ENCODE measurements at regions not wholly inside any gene's neighbourhood (a gene's known extent, or its start where the extent isn't known, plus 50 kb on each side); places are given as distances from the start of the nearest gene placed in this dataset.

GRCh38 chr20:21836346-21836745 lies 130.9 kb downstream of the PAX1 start:
- no peak overlapping the region for H3K27ac ChIP-seq
- H3K4me3 ChIP-seq = no peak overlapping the region
- no peak for DNase-seq (ENCODE audit: low spot score)
- TF ChIP-seq CTCF (IDR thresholded peaks at IDR 0.05) = no peak

GRCh38 chr20:21835042-21835441 lies 129.6 kb downstream of the PAX1 start:
- no peak for DNase-seq (ENCODE audit: low spot score)
- H3K4me3 ChIP-seq = no peak overlapping the region
- TF ChIP-seq CTCF (IDR thresholded peaks at IDR 0.05) = no peak
- no peak overlapping the region for H3K27ac ChIP-seq

- Histone ChIP-seq H3K27ac (no peak overlapping the region), H3K4me3 (no peak overlapping the region)
- no peak for DNase-seq (ENCODE audit: low spot score)
- TF ChIP-seq CTCF (IDR thresholded peaks at IDR 0.05) = no peak
Observed at GRCh38 chr20:21832442-21833385, 127.2 kb downstream of the PAX1 start.

- H3K4me3 ChIP-seq = no peak overlapping the region
- no peak for TF ChIP-seq CTCF (IDR thresholded peaks at IDR 0.05)
- DNase-seq (ENCODE audit: low spot score) = no peak
- no peak overlapping the region for H3K27ac ChIP-seq
Observed at GRCh38 chr20:21826976-21827375, 121.5 kb downstream of the PAX1 start.

- H3K27ac ChIP-seq = no peak overlapping the region
- DNase-seq (ENCODE audit: low spot score) = peak; percentile 3
- no peak for TF ChIP-seq CTCF (IDR thresholded peaks at IDR 0.05)
- no peak overlapping the region for H3K4me3 ChIP-seq
Observed at GRCh38 chr20:21821358-21821757, 115.9 kb downstream of the PAX1 start.

- peak; percentile 12 for DNase-seq (ENCODE audit: low spot score)
- Histone ChIP-seq H3K4me3 (no peak overlapping the region), H3K27ac (no peak overlapping the region)
- TF ChIP-seq CTCF (IDR thresholded peaks at IDR 0.05) = no peak
Observed at GRCh38 chr20:21820688-21821087, 115.2 kb downstream of the PAX1 start.

GRCh38 chr20:21820045-21820444 lies 114.6 kb downstream of the PAX1 start:
- DNase-seq (ENCODE audit: low spot score) = no peak
- Histone ChIP-seq H3K27ac (no peak overlapping the region), H3K4me3 (no peak overlapping the region)
- no peak for TF ChIP-seq CTCF (IDR thresholded peaks at IDR 0.05)

Measured in coronary artery (tissue), 2 donors.